ENCODE measurements at regions not wholly inside any gene's neighbourhood (a gene's known extent, or its start where the extent isn't known, plus 50 kb on each side); places are given as distances from the start of the nearest gene placed in this dataset.

GRCh38 chr4:17082186-17082585, 183.7 kb upstream of the LDB2 start:
- TF ChIP-seq CTCF (IDR thresholded peaks at IDR 0.05; ENCODE audit: insufficient read depth, low read length), result no peak

GRCh38 chr4:17081179-17081578, 182.7 kb upstream of the LDB2 start:
- H3K4me3 ChIP-seq (ENCODE audit: low read depth, low read length), result no peak overlapping the region
- DNase-seq (ENCODE audit: low read depth), result no peak
- no peak for TF ChIP-seq CTCF (IDR thresholded peaks at IDR 0.05; ENCODE audit: insufficient read depth, low read length)

More at GRCh38 chr4:17082186-17082585, 183.7 kb upstream of the LDB2 start:
- peak; percentile 94 for DNase-seq (ENCODE audit: low read depth)
- H3K4me3 ChIP-seq (ENCODE audit: low read depth, low read length), result no peak overlapping the region

GRCh38 chr4:17077105-17077504, 178.7 kb upstream of the LDB2 start:
- TF ChIP-seq CTCF (IDR thresholded peaks at IDR 0.05; ENCODE audit: insufficient read depth, low read length), result no peak
- DNase-seq (ENCODE audit: low read depth), result no peak
- no peak overlapping the region for H3K4me3 ChIP-seq (ENCODE audit: low read depth, low read length)

- TF ChIP-seq CTCF (IDR thresholded peaks at IDR 0.05; ENCODE audit: insufficient read depth, low read length), result no peak
- H3K4me3 ChIP-seq (ENCODE audit: low read depth, low read length), result no peak overlapping the region
- peak; percentile 71 for DNase-seq (ENCODE audit: low read depth)
Observed at GRCh38 chr4:17072483-17072882, 174.0 kb upstream of the LDB2 start.

- no peak for DNase-seq (ENCODE audit: low read depth)
- H3K4me3 ChIP-seq (ENCODE audit: low read depth, low read length), result no peak overlapping the region
- no peak for TF ChIP-seq CTCF (IDR thresholded peaks at IDR 0.05; ENCODE audit: insufficient read depth, low read length)
Observed at GRCh38 chr4:17068891-17069290, 170.4 kb upstream of the LDB2 start.

- TF ChIP-seq CTCF (IDR thresholded peaks at IDR 0.05; ENCODE audit: insufficient read depth, low read length), result no peak
- no peak for DNase-seq (ENCODE audit: low read depth)
- H3K4me3 ChIP-seq (ENCODE audit: low read depth, low read length), result no peak overlapping the region
Observed at GRCh38 chr4:17068392-17068791, 169.9 kb upstream of the LDB2 start.

GRCh38 chr4:17066972-17067371, 168.5 kb upstream of the LDB2 start:
- no peak for TF ChIP-seq CTCF (IDR thresholded peaks at IDR 0.05; ENCODE audit: insufficient read depth, low read length)
- peak; percentile 92 for DNase-seq (ENCODE audit: low read depth)
- no peak overlapping the region for H3K4me3 ChIP-seq (ENCODE audit: low read depth, low read length)
